ENCODE measurements at regions not wholly inside any gene's neighbourhood (a gene's known extent, or its start where the extent isn't known, plus 50 kb on each side); places are given as distances from the start of the nearest gene placed in this dataset.
"Not testable (repeated sequence)": the region's sequence is repeated elsewhere in the genome, so short reads cannot be mapped to it uniquely, and the experiment has no call there.

DNA sequence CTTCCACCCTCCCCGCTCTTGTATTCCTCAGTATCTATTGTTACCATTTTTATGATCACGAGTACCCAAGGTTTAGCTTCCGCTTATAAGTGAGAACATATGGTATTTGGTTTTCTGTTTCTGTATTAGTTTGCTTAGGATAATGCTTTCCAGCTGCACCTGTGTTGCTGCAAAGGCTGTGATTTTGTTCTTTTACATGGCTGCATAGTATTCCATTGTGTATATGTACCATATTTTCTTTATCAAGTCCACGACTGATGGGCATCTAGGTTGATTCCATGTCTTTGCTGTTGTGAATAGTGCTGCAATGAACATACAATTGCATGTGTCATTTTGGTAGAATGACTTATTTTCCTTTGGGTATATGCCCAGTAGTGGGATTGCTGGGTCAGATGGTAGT lies 79.7 kb upstream of the EFCAB3 start:
- FAIRE-seq = no peak
- Histone ChIP-seq H3K4me3 (ENCODE audit: control insufficient read depth in 2 of 3, extremely low read depth in 1 of 3, insufficient read depth in 2 of 3, low read depth in 1 of 3, low read length in 3 of 3) (no peak overlapping the region), H3K4me1 (ENCODE audit: control insufficient read depth, extremely low read depth, insufficient read depth, low read length) (no peaks in the 10 kb centered on the region), H3K36me3 (ENCODE audit: control insufficient read depth in 2 of 2, extremely low read depth in 1 of 2, insufficient read depth in 2 of 2, low read length in 2 of 2) (no peaks in the 10 kb centered on the region), H3K27me3 (ENCODE audit: control insufficient read depth, extremely low read depth, insufficient read depth, low read length) (no peaks in the 10 kb centered on the region), H3K9ac (ENCODE audit: control insufficient read depth, extremely low read depth, insufficient read depth, low read length) (no peak overlapping the region), H3K4me2 (ENCODE audit: control insufficient read depth, extremely low read depth, insufficient read depth, low read depth, low read length) (no peak overlapping the region), H3K79me2 (ENCODE audit: control insufficient read depth, insufficient read depth, low read length) (no peaks in the 10 kb centered on the region), H3K9me3 (ENCODE audit: control insufficient read depth, low read depth, low read length) (no peaks in the 10 kb centered on the region), H2AFZ (ENCODE audit: control insufficient read depth, low read length) (no peak overlapping the region), H3K9me1 (ENCODE audit: control insufficient read depth, extremely low read depth, insufficient read depth, low read length) (no peaks in the 10 kb centered on the region), H4K20me1 (ENCODE audit: control insufficient read depth, extremely low read depth, insufficient read depth, low read length) (no peaks in the 10 kb centered on the region), H3K27ac (ENCODE audit: control insufficient read depth, insufficient read depth, low read length) (no peak overlapping the region)
- dilution Hi-C loops (cut with MboI; ENCODE audit: extremely low pct_ligation_motif_present, low sequenced_read_pairs) = no loop called here
- DNase-seq (ENCODE audit: low read depth, low spot score) = no peak
- TF ChIP-seq, protein P1, sequence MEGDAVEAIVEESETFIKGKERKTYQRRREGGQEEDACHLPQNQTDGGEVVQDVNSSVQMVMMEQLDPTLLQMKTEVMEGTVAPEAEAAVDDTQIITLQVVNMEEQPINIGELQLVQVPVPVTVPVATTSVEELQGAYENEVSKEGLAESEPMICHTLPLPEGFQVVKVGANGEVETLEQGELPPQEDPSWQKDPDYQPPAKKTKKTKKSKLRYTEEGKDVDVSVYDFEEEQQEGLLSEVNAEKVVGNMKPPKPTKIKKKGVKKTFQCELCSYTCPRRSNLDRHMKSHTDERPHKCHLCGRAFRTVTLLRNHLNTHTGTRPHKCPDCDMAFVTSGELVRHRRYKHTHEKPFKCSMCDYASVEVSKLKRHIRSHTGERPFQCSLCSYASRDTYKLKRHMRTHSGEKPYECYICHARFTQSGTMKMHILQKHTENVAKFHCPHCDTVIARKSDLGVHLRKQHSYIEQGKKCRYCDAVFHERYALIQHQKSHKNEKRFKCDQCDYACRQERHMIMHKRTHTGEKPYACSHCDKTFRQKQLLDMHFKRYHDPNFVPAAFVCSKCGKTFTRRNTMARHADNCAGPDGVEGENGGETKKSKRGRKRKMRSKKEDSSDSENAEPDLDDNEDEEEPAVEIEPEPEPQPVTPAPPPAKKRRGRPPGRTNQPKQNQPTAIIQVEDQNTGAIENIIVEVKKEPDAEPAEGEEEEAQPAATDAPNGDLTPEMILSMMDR (optimal IDR thresholded peaks at IDR 0.05 in 1 of 3, IDR thresholded peaks at IDR 0.05 in 1 of 3, conservative IDR thresholded peaks at IDR 0.05 in 1 of 3; ENCODE audit: extremely low read depth in 1 of 3, insufficient read depth in 2 of 3, low read length in 3 of 3) = no peak
- no peak for TF ChIP-seq EZH2 (IDR thresholded peaks at IDR 0.05; ENCODE audit: low read length)

DNA sequence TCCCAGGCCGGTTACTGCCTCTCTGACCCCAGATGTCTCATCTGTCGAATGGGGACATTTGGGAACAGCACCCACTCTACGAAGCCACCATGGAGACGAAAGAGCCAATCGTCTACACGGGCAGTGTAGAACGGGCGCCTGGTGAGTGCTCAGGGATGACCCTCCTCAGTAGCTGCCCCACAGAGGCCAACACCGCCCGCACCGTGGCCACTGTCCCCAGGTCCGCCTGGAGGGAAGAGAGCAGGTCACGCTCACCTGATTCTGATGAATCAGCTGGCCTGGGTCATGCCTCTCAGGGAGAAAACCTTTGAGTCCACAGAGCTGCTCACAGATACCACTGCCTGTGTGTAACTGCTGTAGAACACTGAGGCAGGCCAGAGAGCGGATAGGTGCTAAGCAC lies 105.1 kb upstream of the EFCAB3 start:
- DNase-seq (ENCODE audit: low read depth, low spot score); H3K27ac ChIP-seq (ENCODE audit: control insufficient read depth, insufficient read depth, low read length); H3K4me2 ChIP-seq (ENCODE audit: control insufficient read depth, extremely low read depth, insufficient read depth, low read depth, low read length); H2AFZ ChIP-seq (ENCODE audit: control insufficient read depth, low read length); dilution Hi-C loops (cut with MboI; ENCODE audit: extremely low pct_ligation_motif_present, low sequenced_read_pairs); H3K79me2 ChIP-seq (ENCODE audit: control insufficient read depth, insufficient read depth, low read length); H3K36me3 ChIP-seq (ENCODE audit: control insufficient read depth in 2 of 2, extremely low read depth in 1 of 2, insufficient read depth in 2 of 2, low read length in 2 of 2); H3K4me3 ChIP-seq (ENCODE audit: control insufficient read depth in 2 of 3, extremely low read depth in 1 of 3, insufficient read depth in 2 of 3, low read depth in 1 of 3, low read length in 3 of 3); H3K4me1 ChIP-seq (ENCODE audit: control insufficient read depth, extremely low read depth, insufficient read depth, low read length); H3K27me3 ChIP-seq (ENCODE audit: control insufficient read depth, extremely low read depth, insufficient read depth, low read length); H3K9me3 ChIP-seq (ENCODE audit: control insufficient read depth, low read depth, low read length); H3K9me1 ChIP-seq (ENCODE audit: control insufficient read depth, extremely low read depth, insufficient read depth, low read length); H4K20me1 ChIP-seq (ENCODE audit: control insufficient read depth, extremely low read depth, insufficient read depth, low read length); H3K9ac ChIP-seq (ENCODE audit: control insufficient read depth, extremely low read depth, insufficient read depth, low read length); FAIRE-seq: not testable (repeated sequence)

DNA sequence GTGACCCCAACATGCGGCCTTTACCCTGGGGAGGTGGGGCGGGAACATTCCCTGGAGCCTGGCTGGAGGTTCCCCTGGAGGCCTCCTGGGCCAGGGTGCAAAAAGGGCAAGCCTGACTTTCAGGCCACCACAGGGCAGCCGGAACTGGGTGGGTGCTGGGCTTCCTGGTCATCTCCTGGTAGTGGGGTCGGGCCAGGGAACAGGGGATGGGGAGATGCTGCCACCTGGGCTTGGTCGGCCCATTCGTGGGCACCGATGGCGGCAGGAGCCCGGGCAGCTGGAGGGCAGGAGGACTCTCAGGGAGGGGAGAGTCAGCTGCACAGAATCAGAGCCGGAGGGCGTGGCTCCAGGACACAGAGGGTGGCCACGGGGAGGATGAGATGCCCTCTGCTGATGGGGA lies 112.0 kb upstream of the EFCAB3 start:
- H3K4me3 ChIP-seq (ENCODE audit: control insufficient read depth in 2 of 3, extremely low read depth in 1 of 3, insufficient read depth in 2 of 3, low read depth in 1 of 3, low read length in 3 of 3); H3K9me3 ChIP-seq (ENCODE audit: control insufficient read depth, low read depth, low read length); H3K4me2 ChIP-seq (ENCODE audit: control insufficient read depth, extremely low read depth, insufficient read depth, low read depth, low read length); H3K27me3 ChIP-seq (ENCODE audit: control insufficient read depth, extremely low read depth, insufficient read depth, low read length); H3K36me3 ChIP-seq (ENCODE audit: control insufficient read depth in 2 of 2, extremely low read depth in 1 of 2, insufficient read depth in 2 of 2, low read length in 2 of 2); H3K79me2 ChIP-seq (ENCODE audit: control insufficient read depth, insufficient read depth, low read length); H3K27ac ChIP-seq (ENCODE audit: control insufficient read depth, insufficient read depth, low read length); H2AFZ ChIP-seq (ENCODE audit: control insufficient read depth, low read length); DNase-seq (ENCODE audit: low read depth, low spot score); dilution Hi-C loops (cut with MboI; ENCODE audit: extremely low pct_ligation_motif_present, low sequenced_read_pairs); H3K9ac ChIP-seq (ENCODE audit: control insufficient read depth, extremely low read depth, insufficient read depth, low read length); H3K4me1 ChIP-seq (ENCODE audit: control insufficient read depth, extremely low read depth, insufficient read depth, low read length); H4K20me1 ChIP-seq (ENCODE audit: control insufficient read depth, extremely low read depth, insufficient read depth, low read length); FAIRE-seq; H3K9me1 ChIP-seq (ENCODE audit: control insufficient read depth, extremely low read depth, insufficient read depth, low read length): not testable (repeated sequence)

DNA sequence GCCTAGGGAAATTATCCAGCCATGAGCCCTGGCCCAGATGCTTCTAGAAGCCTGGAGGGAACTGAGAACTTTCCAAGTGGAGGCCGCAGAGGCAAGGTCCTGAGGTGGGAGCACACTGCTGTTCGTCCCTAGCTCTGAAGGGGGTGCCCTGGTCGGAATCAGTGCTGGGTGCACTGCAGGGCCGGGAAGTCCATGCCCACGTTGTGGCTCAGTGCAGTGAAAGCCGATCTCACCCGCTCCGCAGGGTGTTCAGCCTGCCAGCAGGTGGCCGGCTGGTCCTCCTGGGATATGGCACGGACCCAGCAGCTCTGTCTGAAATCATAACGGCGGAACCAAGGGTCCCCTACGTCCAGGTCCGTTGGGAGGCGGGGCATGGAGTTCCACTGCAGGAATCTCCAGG lies 115.4 kb upstream of the EFCAB3 start:
- H3K79me2 ChIP-seq (ENCODE audit: control insufficient read depth, insufficient read depth, low read length); H3K9ac ChIP-seq (ENCODE audit: control insufficient read depth, extremely low read depth, insufficient read depth, low read length); FAIRE-seq; H2AFZ ChIP-seq (ENCODE audit: control insufficient read depth, low read length); H3K27ac ChIP-seq (ENCODE audit: control insufficient read depth, insufficient read depth, low read length); H3K4me3 ChIP-seq (ENCODE audit: control insufficient read depth in 2 of 3, extremely low read depth in 1 of 3, insufficient read depth in 2 of 3, low read depth in 1 of 3, low read length in 3 of 3); H3K9me1 ChIP-seq (ENCODE audit: control insufficient read depth, extremely low read depth, insufficient read depth, low read length); H3K27me3 ChIP-seq (ENCODE audit: control insufficient read depth, extremely low read depth, insufficient read depth, low read length); H3K9me3 ChIP-seq (ENCODE audit: control insufficient read depth, low read depth, low read length); H3K4me2 ChIP-seq (ENCODE audit: control insufficient read depth, extremely low read depth, insufficient read depth, low read depth, low read length); DNase-seq (ENCODE audit: low read depth, low spot score); H3K36me3 ChIP-seq (ENCODE audit: control insufficient read depth in 2 of 2, extremely low read depth in 1 of 2, insufficient read depth in 2 of 2, low read length in 2 of 2); H3K4me1 ChIP-seq (ENCODE audit: control insufficient read depth, extremely low read depth, insufficient read depth, low read length); H4K20me1 ChIP-seq (ENCODE audit: control insufficient read depth, extremely low read depth, insufficient read depth, low read length); dilution Hi-C loops (cut with MboI; ENCODE audit: extremely low pct_ligation_motif_present, low sequenced_read_pairs): not testable (repeated sequence)

Data from keratinocyte (primary cell).